HG03060 (cell line): ENCODE measurements at regions not wholly inside any gene's neighbourhood (a gene's known extent, or its start where the extent isn't known, plus 50 kb on each side); places are given as distances from the start of the nearest gene placed in this dataset.

Source experiments
- ATAC-seq: cut with Tn5 transposase; IDR thresholded peaks from one replicate; pipeline ENCODE4 v1.9.1; 2021; ENCODE audit warnings: low read depth, moderate number of reproducible peaks; ENCODE audit not compliant: unreplicated experiment

DNA sequence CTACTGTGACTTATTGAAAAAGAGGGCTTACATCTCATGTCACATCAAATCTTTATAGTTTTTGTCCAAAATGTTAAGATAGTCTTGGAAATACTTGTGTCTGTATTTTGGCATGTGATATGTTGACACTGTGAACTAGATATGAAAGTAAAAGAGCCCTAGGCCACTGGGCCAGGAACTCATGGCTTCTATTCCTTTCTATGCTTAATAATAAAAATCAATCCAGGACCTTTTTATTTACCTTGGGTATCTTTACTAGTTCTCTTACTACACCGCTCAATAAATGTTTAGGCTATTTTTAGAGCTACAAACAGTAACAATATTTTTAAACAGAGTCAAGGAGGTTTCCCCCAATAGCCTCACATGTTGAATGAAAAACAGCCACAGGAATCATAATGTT lies 348.6 kb upstream of the SLC24A2 start:
- no peak for ATAC-seq

DNA sequence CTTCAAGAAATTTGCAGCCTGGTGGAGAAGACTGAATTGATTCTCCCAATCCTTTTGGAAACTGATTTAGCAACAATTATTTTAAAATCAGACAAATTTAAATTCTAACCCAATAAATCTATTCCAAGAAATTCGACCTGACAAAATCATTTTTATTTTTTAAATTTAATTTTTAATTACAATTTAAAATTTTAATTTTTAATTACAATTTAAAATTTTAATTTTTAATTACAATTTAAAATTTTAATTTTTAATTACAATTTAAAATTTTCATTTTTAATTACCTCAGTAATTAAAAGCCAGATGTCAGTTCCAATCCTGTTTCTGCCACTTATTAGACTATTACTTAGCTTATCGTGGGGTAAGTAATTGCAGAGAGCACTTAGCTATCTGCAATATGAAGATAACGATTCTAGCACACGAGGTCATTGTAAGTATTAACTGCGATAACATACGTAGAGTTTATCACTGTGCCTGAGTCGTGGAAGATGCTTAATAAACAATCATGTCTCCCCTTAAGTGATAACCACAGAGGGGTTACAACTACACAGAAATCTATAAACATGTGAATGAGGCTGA lies 346.4 kb upstream of the SLC24A2 start:
- ATAC-seq = no peak

DNA sequence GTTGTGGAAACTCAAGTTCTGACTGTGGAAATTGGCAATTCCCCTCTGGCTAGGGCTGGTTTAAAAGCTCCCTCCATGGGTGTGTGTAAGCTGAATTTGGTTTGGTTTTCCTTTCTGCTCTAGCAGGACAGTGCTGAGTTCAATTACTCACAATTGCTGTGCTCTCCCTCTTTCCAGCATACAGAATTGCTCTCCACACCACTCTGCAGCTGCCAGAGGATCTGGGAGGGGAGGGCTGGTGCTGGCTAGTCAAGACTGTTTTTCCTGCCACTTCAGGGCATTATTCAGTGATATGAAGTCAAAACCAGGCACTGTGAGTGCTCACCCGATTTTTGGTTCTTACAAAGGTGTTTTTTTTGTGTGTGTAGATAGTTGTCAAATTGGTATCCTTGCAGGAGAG lies 336.9 kb upstream of the SLC24A2 start:
- ATAC-seq = no peak

DNA sequence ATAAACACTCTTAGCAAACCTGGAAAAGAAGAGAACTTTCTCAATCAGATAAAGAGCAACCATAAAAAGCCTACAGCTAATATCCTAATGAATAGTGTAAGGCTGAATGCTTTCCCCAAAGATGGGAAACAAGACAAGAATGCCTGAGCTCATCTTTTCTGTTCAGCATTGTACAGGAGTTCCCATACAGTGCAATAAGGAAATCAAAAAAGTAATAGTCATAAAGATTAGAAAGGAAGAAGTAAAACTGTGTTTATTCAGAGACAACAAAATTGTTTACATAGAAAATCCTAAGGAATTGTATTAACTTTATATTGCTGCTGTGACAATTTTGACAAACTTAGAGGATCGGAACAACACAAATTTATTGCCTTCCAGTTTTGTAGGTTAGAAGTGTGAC lies 330.7 kb upstream of the SLC24A2 start:
- no peak for ATAC-seq

DNA sequence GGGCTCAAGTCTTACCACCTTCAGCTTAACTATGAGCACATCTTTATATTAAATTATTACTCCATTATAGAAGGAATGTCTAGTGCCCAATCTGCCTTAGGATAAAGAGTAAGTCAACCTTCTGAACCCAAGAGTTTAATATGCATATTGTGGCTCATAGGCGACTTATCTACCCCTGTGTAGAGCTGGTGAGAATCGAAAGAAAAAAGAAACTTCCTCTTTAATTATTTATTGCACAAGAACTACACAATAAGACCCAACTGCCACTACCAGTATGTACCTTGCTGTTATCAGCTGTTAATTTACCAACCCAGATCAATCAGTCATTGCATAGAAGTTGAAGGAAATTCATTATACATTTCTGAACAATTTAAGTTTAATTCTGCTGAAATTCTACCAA lies 329.1 kb upstream of the SLC24A2 start:
- ATAC-seq = no peak

DNA sequence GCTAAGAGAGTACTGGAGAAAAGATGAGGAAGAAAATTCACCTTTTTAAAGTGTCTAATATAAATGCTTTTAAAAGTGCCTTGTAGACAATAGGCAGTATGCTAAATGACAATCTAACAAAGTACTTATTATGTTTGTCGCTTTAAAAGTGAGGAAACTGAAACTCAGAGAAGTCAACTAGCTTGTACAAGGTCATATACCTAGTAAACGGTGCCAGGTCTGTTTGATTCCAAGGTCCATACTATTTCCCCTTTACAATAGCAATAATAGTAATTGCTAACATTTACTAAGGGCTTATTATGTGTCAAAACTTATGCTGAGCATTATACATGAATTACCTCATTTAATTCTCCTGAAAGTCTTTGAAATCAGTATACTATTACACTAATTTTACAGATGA lies 328.6 kb upstream of the SLC24A2 start:
- no peak for ATAC-seq

DNA sequence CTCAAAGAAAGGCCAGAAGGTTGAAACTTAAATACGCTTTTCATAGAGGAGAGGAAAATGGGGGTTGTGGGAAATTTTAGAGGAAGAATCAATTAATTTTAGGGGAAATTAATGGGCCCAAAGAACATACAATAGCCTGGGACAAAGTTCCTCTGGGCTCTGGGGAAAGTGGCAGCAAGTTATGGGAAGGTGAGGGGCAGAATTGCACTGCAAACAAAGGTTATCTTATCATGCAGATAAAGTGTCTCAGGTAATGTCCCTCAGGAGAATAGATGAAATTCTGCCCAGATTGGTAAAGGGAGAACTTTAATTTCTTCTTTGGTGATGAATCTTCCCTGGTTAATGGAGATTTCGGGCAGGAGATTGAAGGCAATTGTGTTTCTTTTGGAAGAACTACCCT lies 326.1 kb upstream of the SLC24A2 start:
- ATAC-seq = no peak

DNA sequence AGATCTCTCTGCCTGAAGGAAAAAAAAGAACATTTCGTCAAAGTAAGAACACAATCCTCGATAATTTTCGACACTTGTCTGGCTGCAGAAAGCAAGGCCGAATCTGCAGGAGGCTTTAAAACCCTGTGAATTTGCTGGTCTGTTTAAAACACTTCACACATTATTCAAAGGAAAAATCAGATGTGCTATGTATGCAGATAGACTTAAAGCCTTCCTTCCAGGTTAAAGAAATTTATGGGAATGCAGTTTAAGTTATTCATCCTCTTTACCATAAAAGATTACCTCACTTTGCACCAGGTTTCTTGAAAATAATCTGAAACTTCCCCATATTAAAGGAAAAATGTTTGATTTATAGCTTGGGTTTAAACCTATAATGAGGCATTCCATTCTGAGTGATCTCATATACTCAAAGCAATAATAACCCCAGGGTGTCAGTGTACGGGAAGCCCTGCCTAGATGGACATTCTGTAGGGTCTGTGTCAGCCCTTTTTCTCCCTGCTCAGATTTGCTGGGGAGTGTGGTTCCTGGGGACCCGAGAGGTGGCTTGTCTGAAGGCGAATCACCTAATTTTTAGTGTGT lies 323.5 kb upstream of the SLC24A2 start:
- ATAC-seq = no peak

DNA sequence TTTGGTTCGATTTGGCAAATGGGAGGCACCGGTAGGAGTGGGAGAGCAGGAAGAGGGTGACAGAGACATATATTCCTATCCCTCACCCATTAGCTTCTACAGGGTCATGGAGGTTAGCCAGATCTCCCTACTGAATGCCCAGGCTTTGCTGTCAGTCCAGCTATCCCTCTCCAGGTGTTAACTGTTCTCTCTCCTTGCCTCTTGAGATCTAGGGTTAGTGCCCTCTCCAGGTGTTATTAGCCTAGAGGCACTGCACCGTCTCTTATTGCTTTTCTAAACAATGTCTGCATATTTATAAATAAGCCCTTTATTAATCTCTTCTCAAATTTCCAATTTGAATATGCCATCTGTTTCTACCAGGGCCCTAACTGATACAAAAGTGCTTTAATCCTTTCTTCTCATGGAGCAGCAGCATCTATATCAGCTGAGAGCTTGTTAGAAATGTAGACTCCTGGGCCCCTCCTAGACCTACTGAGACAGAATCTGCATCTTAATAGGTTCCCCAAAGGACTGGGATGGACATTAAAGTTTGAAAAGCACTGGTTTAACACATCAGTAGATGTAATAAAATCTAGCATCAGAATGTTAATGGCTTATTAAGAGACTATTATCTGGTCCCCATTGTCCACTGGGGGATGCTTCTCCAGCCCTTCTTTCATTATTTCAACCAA lies 322.5 kb upstream of the SLC24A2 start:
- no peak for ATAC-seq

DNA sequence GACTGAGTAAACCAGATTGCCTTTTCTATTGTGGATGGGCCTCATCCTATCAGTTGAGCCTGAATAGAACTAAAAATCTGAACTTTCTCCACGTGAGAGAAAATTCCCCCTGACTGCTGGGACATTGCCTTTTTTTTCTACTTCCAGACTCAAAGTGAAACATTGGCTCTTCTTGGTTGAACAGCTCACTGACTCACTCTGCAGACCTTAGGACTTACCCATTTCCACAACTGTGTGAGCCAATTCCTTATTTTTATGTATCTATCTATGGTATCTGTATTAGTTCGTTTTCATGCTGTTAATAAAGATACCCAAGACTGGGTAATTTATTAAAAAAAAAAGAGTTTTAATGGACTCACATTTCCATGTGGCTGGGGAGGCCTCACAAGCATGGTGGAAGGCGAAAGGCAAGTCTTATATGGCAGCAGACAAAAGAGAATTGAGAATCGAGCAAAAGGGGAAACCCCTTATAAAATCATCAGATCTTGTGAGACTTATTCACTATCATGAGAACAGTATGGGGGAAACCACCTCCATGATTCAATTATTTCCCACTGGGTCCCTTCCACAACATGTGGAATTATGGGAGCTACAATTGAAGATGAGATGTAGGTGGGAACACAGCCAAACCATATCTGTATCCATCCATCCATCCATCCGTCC lies 306.7 kb upstream of the SLC24A2 start:
- no peak for ATAC-seq

DNA sequence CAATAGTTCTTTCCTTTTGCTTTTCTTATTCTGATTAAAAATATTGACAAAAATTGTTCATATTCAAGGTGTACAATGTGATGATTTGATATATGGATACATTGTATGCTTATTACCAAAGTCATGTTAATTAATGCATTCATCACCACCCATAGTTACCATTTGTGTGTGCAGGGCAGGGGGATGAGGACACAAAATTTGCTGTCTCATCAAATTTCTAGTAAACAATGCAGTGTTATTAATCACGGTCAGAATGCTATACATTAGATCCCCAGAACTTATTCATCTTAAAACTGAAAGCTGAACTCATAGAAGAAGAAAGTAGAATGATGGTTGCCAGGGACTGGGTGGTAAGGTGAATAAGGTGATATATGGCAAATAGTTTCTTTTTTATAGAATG lies 303.7 kb upstream of the SLC24A2 start:
- no peak for ATAC-seq

DNA sequence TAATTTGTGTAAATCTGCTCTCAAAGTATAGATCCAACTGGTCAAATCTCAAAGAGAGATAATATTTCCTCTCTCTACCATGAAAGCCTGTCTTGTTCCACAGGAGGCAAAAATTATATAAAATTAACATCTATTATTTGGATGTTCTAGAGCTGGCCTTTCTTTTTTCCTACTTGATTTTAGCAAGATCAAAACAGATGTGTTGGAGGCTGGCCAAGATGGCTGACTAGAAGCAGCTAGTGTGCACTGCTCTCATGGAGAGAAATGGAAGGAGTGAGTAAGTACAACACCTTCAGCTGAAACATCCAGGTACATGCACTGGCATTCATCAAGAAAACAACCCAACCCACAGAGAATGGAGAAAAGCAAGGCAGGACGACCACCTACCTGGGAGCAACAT lies 298.6 kb upstream of the SLC24A2 start:
- ATAC-seq = no peak

DNA sequence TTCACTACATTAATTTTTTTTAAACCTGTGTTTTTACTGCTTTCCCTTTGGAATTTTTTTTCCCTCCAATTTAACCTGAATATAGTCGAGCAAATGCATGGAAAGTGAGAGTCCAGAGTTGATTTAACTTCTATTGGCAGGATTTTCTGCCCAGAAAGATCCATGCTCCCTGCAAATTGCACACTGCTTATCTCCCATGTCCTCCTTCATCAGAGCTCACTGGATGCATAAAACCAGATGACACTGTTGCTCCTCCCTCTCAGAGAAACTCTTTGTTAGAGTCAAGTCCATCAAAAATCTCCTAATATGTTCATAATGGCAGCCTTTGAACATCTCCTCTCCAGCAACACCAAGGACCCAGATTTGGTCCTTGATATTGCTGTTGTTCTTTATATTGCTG lies 297.0 kb upstream of the SLC24A2 start:
- no peak for ATAC-seq

DNA sequence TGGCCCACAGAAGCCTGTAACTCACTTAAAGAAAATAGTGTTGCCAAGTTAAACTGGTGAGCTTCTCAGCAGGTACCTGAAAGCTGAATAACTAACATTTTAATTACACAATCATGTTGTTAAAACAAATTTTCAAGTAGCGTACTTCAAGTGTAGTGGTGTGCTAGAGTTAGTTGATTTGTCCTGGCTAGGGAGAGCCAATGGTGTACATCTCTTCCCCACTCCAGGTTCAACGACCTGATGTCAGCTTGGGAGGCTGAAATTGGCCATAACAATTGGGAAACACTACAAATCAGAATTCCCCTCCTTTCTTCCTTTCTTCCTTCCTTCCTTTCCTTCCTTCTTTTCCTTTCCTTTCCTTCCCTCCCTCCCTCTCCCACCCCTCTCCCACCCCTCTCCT lies 295.3 kb upstream of the SLC24A2 start:
- no peak for ATAC-seq

DNA sequence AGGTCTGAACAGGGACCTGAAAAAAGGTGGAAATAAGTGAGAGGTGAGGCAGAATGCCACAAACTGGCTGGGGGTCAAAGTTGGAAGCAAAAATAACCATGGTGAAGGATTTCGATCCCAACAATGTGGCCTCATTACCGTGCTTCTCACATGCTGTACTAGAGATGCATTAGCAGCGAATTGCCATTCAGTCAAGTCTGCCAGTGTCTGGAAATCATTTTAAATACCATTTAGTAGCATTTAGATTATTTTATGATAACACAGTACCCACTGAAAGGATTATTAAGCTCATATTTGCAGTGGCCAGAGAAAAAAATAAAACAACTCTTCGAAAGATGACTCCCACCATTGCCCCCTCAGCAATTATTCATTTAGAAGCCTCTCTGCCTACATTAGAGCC lies 294.6 kb upstream of the SLC24A2 start:
- ATAC-seq = no peak

DNA sequence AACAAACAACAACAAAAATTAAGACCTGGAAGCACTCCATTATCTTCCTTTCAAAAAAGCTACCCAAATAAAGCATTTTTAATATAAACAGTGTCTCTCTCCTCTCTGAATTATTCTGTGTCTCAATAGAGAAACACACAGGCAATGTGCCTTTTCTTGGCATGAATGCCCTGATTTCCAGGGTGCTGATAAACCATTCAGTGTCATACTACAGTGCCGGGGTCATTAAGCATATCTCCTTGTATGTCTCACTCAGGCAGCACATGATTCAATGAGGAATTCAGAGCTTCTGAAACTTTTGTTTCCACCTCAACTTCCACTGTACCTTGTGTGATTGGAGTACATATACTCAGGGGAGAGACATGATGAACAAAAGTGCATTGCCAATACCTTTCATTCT lies 294.0 kb upstream of the SLC24A2 start:
- ATAC-seq = no peak

DNA sequence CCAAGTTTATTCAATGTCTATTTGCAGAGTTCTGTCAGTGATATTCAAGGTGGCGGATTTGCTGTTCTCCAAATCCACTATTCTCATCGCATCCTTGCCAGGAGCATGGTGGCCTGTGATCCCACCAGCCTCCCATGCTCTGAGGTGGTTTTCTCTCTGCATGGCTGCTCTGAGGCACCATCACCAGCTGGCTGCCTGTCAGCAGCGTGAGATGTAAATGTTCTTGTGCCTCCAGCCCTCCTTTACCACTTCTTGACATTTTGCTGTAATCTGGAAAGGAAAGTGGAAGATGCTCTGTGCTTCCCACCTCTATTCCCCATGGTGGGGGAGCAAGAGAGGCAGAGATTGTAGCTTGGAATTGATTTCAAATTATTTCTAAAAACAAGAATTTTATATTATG lies 293.6 kb upstream of the SLC24A2 start:
- ATAC-seq = no peak

DNA sequence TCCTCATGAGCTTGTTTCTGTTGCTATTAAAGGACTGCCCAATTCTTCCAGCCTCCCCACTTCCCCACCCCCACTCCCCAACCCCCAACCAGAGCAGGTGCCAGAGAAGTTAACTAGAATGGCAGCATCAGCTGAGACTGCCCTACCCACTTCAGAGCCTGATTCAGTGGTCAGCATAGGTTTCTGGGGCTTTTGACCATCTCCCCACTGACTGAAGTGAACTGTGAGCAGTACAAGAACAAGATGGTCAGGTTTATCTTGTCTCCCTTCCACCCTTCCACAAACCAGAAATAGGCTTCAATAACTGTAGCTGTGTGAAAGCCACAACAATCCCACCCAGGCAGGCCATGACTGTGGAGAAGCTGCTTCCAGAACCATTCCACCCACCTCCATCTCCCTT lies 289.4 kb upstream of the SLC24A2 start:
- no peak for ATAC-seq

DNA sequence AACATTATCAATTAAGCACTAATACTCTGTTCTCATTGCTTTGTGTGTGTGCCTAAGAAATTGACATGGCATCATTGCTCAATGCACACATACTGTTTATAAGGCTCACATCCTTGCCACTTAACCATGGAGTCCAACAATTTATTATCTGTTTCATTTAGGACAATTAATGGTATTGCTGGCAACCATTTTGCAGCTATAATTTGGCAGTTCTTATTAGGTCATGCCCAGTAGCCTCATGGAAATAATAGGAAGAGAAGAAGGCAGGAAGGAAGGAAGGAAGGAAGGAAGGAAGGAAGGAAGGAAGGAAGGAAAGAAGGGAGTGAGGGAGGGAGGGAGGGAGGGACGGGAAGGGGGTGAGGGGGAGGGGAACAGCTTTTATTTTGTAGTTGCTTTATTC lies 285.5 kb upstream of the SLC24A2 start:
- no peak for ATAC-seq

DNA sequence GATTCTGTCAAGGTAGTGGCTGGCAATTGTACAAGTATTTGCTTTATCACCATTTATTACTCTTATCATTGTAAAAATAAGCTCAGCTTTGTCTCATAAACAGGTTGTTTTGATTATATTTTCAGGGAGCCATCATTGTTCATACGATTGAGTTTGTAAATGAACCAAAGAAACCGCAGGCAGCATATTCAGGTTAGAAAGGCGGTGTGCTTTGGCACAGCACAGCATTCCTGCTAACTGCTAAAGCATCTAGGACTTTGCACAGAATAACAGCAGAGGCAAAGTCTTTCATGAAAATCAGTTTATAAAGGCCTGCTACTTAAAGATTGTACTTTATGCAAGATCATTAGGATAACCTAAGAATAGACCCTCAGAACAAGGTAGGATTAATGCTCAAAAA lies 281.5 kb upstream of the SLC24A2 start:
- ATAC-seq = no peak

DNA sequence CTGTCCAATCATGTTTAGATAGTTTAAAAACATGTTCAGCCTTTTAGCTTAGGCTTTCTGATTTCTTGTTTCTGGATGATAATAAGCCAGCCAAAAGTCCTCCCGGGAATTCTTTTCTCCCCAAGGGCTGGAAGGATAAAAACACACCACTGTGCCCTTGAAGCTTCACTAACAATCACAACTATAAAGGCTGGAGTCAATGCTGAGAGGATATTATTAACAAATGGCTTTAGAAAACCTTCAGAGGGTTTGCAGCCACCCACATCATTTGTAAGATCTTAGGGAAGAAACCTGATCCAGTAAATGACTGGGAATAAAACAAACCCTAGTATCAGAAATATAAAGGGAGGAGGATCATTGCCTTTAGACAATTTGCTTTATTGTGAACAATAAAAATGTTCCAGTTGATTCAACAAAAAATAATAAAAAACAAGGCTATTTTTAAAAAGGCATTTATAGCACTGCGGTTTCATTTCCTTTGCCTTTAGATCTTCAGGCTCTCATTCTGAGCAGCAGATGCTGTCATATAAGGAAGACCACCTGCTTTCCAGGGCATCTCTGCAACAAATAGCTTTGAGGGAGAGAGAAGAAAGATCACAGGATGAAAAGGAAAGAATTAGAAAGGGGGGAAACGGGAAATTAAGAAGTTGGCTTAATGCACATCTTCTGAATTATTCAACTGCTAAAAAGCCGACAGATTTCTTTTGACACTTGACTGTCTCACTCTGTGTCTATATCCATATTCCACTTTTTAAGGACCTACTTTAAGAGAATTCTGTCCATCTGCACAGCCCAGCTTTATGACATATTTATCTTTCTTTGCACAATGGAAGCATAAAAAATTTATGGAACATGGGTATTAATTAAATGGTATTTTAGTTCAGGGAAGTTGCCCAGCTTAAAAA lies 277.2 kb upstream of the SLC24A2 start:
- ATAC-seq = no peak
